ENCODE measurements at regions not wholly inside any gene's neighbourhood (a gene's known extent, or its start where the extent isn't known, plus 50 kb on each side); places are given as distances from the start of the nearest gene placed in this dataset.
"Not testable (repeated sequence)": the region's sequence is repeated elsewhere in the genome, so short reads cannot be mapped to it uniquely, and the experiment has no call there.

GRCh38 chr12:72723732-72724131 is 451.6 kb downstream of the TRHDE start:
- no peak for DNase-seq (ENCODE audit: low spot score)

- no peak for DNase-seq (ENCODE audit: low spot score)
These were observed 457.4 kb downstream of the TRHDE start for GRCh38 chr12:72729451-72730010.

GRCh38 chr12:72734581-72734980 is 462.4 kb downstream of the TRHDE start:
- no peak for DNase-seq (ENCODE audit: low spot score)

- no peak for DNase-seq (ENCODE audit: low spot score)
These were observed 466.6 kb downstream of the TRHDE start for GRCh38 chr12:72738811-72739210.

- no peak for DNase-seq (ENCODE audit: low spot score)
These were observed 467.9 kb downstream of the TRHDE start for GRCh38 chr12:72740064-72740463.

- DNase-seq (ENCODE audit: low spot score) = no peak
These were observed 470.4 kb downstream of the TRHDE start for GRCh38 chr12:72742568-72742967.

GRCh38 chr12:72746048-72746447 is 473.9 kb downstream of the TRHDE start:
- no peak for DNase-seq (ENCODE audit: low spot score)

- DNase-seq (ENCODE audit: low spot score) = no peak
These were observed 475.1 kb downstream of the TRHDE start for GRCh38 chr12:72747111-72747849.

- DNase-seq (ENCODE audit: low spot score) = no peak
These were observed 476.8 kb downstream of the TRHDE start for GRCh38 chr12:72748971-72749370.

GRCh38 chr12:72753571-72753970 is 481.4 kb downstream of the TRHDE start:
- no peak for DNase-seq (ENCODE audit: low spot score)

GRCh38 chr12:72754026-72754425 is 481.9 kb downstream of the TRHDE start:
- DNase-seq (ENCODE audit: low spot score) = not testable (repeated sequence)

GRCh38 chr12:72766517-72766916 is 494.3 kb downstream of the TRHDE start:
- no peak for DNase-seq (ENCODE audit: low spot score)

GRCh38 chr12:72774023-72774422 is 501.9 kb downstream of the TRHDE start:
- no peak for DNase-seq (ENCODE audit: low spot score)

- DNase-seq (ENCODE audit: low spot score) = no peak
These were observed 505.6 kb downstream of the TRHDE start for GRCh38 chr12:72777806-72778205.

GRCh38 chr12:72790273-72790672 is 518.1 kb downstream of the TRHDE start:
- no peak for DNase-seq (ENCODE audit: low spot score)

- no peak for DNase-seq (ENCODE audit: low spot score)
These were observed 520.7 kb downstream of the TRHDE start for GRCh38 chr12:72792889-72793288.

- DNase-seq (ENCODE audit: low spot score) = no peak
These were observed 521.6 kb downstream of the TRHDE start for GRCh38 chr12:72793796-72794195.

- no peak for DNase-seq (ENCODE audit: low spot score)
These were observed 543.3 kb downstream of the TRHDE start for GRCh38 chr12:72815421-72815820.

- no peak for DNase-seq (ENCODE audit: low spot score)
These were observed 556.6 kb downstream of the TRHDE start for GRCh38 chr12:72828662-72829324.

- no peak for DNase-seq (ENCODE audit: low spot score)
These were observed 557.7 kb downstream of the TRHDE start for GRCh38 chr12:72829838-72830237.

- no peak for DNase-seq (ENCODE audit: low spot score)
These were observed 559.9 kb downstream of the TRHDE start for GRCh38 chr12:72832024-72832423.

- no peak for DNase-seq (ENCODE audit: low spot score)
These were observed 564.0 kb downstream of the TRHDE start for GRCh38 chr12:72836194-72836593.

- no peak for DNase-seq (ENCODE audit: low spot score)
These were observed 567.5 kb downstream of the TRHDE start for GRCh38 chr12:72839696-72840095.

All from hematopoietic multipotent progenitor cell treated with erythropoietin and hydrocortisone succinate and interleukin-3 and kit ligand, for 17 days (in vitro differentiated cells).